ENCODE measurements at regions not wholly inside any gene's neighbourhood (a gene's known extent, or its start where the extent isn't known, plus 50 kb on each side); places are given as distances from the start of the nearest gene placed in this dataset.

DNA sequence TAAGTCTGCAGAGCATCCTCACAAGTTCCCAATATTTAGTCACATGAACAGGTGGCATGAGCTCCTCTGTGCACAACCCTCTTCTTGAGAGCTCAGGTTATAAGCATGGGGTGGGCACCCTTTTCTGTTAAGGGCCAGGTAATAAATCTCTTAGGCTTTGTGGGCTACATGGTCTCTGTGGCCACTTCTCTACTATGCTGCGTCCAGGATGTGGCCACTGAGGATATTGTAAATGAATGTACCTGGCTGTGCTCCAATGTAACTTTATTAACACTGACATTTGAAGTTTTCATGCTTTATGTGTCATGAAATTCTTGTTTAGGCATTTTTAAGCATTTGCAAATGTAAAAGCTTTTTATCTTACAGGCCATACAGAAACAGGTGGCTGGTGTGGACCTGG, 116.8 kb upstream of the ST6GAL2 start (continued):
- TF ChIP-seq, protein P1, sequence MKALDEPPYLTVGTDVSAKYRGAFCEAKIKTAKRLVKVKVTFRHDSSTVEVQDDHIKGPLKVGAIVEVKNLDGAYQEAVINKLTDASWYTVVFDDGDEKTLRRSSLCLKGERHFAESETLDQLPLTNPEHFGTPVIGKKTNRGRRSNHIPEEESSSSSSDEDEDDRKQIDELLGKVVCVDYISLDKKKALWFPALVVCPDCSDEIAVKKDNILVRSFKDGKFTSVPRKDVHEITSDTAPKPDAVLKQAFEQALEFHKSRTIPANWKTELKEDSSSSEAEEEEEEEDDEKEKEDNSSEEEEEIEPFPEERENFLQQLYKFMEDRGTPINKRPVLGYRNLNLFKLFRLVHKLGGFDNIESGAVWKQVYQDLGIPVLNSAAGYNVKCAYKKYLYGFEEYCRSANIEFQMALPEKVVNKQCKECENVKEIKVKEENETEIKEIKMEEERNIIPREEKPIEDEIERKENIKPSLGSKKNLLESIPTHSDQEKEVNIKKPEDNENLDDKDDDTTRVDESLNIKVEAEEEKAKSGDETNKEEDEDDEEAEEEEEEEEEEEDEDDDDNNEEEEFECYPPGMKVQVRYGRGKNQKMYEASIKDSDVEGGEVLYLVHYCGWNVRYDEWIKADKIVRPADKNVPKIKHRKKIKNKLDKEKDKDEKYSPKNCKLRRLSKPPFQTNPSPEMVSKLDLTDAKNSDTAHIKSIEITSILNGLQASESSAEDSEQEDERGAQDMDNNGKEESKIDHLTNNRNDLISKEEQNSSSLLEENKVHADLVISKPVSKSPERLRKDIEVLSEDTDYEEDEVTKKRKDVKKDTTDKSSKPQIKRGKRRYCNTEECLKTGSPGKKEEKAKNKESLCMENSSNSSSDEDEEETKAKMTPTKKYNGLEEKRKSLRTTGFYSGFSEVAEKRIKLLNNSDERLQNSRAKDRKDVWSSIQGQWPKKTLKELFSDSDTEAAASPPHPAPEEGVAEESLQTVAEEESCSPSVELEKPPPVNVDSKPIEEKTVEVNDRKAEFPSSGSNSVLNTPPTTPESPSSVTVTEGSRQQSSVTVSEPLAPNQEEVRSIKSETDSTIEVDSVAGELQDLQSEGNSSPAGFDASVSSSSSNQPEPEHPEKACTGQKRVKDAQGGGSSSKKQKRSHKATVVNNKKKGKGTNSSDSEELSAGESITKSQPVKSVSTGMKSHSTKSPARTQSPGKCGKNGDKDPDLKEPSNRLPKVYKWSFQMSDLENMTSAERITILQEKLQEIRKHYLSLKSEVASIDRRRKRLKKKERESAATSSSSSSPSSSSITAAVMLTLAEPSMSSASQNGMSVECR (CRISPR knock-in tag; IDR thresholded peaks at IDR 0.05): no peak

DNA sequence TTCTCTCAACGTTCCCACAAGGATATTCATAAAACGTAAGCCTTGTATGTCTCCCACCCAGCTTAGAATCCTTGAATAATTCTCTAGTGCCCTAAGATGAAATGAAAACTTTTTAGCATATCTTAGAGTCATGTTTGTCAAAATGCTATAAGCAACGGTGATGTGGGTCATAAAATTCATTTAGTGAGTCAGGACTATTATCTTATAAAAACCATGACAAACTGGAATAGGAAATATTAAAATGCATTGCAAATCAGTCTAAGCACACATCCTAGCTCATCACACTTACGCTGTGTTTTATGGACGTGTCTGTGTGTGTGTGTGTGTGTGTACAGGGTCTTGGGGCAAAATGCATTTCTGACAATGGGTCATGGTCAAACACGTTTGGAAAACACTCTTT, 119.9 kb upstream of the ST6GAL2 start:
- Histone ChIP-seq H3K36me3 (ENCODE audit: control insufficient read depth, insufficient read depth, low read length) (no peaks in the 10 kb centered on the region), H4K20me1 (replicated peaks; ENCODE audit: control insufficient read depth, insufficient read depth, low read length) (no peaks in the 10 kb centered on the region), H3K9me3 (replicated peaks; ENCODE audit: control insufficient read depth, insufficient read depth, low read depth, low read length) (no peaks in the 10 kb centered on the region), H3K4me1 (replicated peaks in 1 of 2; ENCODE audit: control insufficient read depth in 2 of 2, insufficient read depth in 2 of 2, low read length in 2 of 2) (no peaks in the 10 kb centered on the region), H3K27me3 (ENCODE audit: control insufficient read depth in 2 of 2, insufficient read depth in 2 of 2, low read length in 2 of 2) (no peaks in the 10 kb centered on the region), H3K27ac (ENCODE audit: extremely low read depth, low read depth, low read length) (no peak overlapping the region), H3K4me3 (no peak overlapping the region), H3K79me2 (ENCODE audit: control insufficient read depth, insufficient read depth, low read length) (no peaks in the 10 kb centered on the region), H3K9me1 (ENCODE audit: control insufficient read depth, insufficient read depth, low read length) (no peaks in the 10 kb centered on the region), H3K9ac (ENCODE audit: insufficient read depth in 1 of 2, low read depth in 2 of 2, low read length in 2 of 2) (no peak overlapping the region), H3K4me2 (ENCODE audit: insufficient read depth, low read length) (no peak overlapping the region), H2AFZ (ENCODE audit: low read depth, low read length) (no peak overlapping the region)
- intact Hi-C loops (cut with micrococcal nuclease): no loop called here
- DNase-seq (ENCODE audit: extremely low read depth in 1 of 4, low spot score in 3 of 4) (no peak), ATAC-seq (no peak), FAIRE-seq (no peak)
- no TSS peak for BruUV-seq (replicated peaks)
- TF ChIP-seq ZBED1 (IDR thresholded peaks at IDR 0.05): no peak
- no peak for TF ChIP-seq KLF1 (tag; IDR thresholded peaks at IDR 0.05)
- no peak for TF ChIP-seq SIN3B (IDR thresholded peaks at IDR 0.05; ENCODE audit: low read depth)
- TF ChIP-seq MCM5 (IDR thresholded peaks at IDR 0.05; ENCODE audit: low read depth): no peak
- TF ChIP-seq, protein P2, sequence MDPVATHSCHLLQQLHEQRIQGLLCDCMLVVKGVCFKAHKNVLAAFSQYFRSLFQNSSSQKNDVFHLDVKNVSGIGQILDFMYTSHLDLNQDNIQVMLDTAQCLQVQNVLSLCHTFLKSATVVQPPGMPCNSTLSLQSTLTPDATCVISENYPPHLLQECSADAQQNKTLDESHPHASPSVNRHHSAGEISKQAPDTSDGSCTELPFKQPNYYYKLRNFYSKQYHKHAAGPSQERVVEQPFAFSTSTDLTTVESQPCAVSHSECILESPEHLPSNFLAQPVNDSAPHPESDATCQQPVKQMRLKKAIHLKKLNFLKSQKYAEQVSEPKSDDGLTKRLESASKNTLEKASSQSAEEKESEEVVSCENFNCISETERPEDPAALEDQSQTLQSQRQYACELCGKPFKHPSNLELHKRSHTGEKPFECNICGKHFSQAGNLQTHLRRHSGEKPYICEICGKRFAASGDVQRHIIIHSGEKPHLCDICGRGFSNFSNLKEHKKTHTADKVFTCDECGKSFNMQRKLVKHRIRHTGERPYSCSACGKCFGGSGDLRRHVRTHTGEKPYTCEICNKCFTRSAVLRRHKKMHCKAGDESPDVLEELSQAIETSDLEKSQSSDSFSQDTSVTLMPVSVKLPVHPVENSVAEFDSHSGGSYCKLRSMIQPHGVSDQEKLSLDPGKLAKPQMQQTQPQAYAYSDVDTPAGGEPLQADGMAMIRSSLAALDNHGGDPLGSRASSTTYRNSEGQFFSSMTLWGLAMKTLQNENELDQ (CRISPR knock-in tag; IDR thresholded peaks at IDR 0.05; ENCODE audit: borderline replicate concordance): no peak
- TF ChIP-seq YBX1 (IDR thresholded peaks at IDR 0.05): no peak
- no peak for TF ChIP-seq ZNF41 (CRISPR knock-in tag; conservative IDR thresholded peaks at IDR 0.05)
- TF ChIP-seq SRSF3 (IDR thresholded peaks at IDR 0.05; ENCODE audit: insufficient read depth, low read length): no peak
- ChIA-PET CTCF (ENCODE audit: low intra/inter-chr PET ratio) (no interaction called here), POLR2A (no interaction called here)
- WGBS (ENCODE audit: insufficient coverage, low coverage, missing lambda C conversion rate): 0% methylated on average over 6 of the region's 6 CpGs
- in situ Hi-C loops (cut with MboI): no loop called here

Measured in K562 (cell line).